Common myeloid progenitor, CD34-positive (primary cell): ENCODE measurements at regions not wholly inside any gene's neighbourhood (a gene's known extent, or its start where the extent isn't known, plus 50 kb on each side); places are given as distances from the start of the nearest gene placed in this dataset.
"Not testable (repeated sequence)": the region's sequence is repeated elsewhere in the genome, so short reads cannot be mapped to it uniquely, and the experiment has no call there.

Experiments
- CTCF ChIA-PET: fragments of 350-600 bp; sonication (Branson Sonifier 250); formaldehyde crosslinking; loops from one replicate; lab custom pipeline; 2021; ENCODE audit warnings: antibody characterized with exemption; lab: Charles Lee
- POLR2A ChIA-PET: fragments of 350-600 bp; sonication (Branson Sonifier 250); formaldehyde crosslinking; loops from one replicate; lab custom pipeline; 2021; ENCODE audit warnings: antibody characterized with exemption; lab: Charles Lee
- DNase-seq, 3 donors: peaks; one replicate each; pipeline versions ENCODE4 v3.0.0 to v3.0.0-alpha.2; 2013
- H3K27ac ChIP-seq, 2 experiments: 1 replicate in 1 of 2; 2 replicates in 1 of 2; pipeline ENCODE4 v1.7.0; 2013; ENCODE audit warnings: inconsistent platforms in 2 of 2, low read length in 2 of 2, mild to moderate bottlenecking in 2 of 2, low read depth in 1 of 2, moderate library complexity in 1 of 2; ENCODE audit not compliant: severe bottlenecking in 2 of 2, insufficient read depth in 1 of 2, poor library complexity in 1 of 2
- H3K27me3 ChIP-seq, 5 experiments: replicated peaks in 2 of 5; 1 replicate in 3 of 5; 2 replicates in 2 of 5; pipeline versions ENCODE4 v1.6.1 to v1.7.0; 2013; ENCODE audit warnings: low read length in 4 of 5, mild to moderate bottlenecking in 2 of 5, moderate library complexity in 2 of 5, inconsistent platforms in 1 of 5; ENCODE audit not compliant: insufficient read depth in 5 of 5, control insufficient read depth in 4 of 5
- H3K36me3 ChIP-seq, 4 experiments: 1 replicate in 2 of 4; 2 replicates in 2 of 4; pipeline versions ENCODE4 v1.6.1 to v1.7.0; 2013; ENCODE audit warnings: low read length in 3 of 4, control low read depth in 1 of 4, mild to moderate bottlenecking in 1 of 4; ENCODE audit not compliant: control insufficient read depth in 4 of 4, insufficient read depth in 4 of 4
- H3K4me1 ChIP-seq, 4 experiments: 1 replicate in 3 of 4; 2 replicates in 1 of 4; pipeline versions ENCODE4 v1.6.1 to v1.7.1; 2013; ENCODE audit warnings: low read length in 3 of 4, mild to moderate bottlenecking in 3 of 4, control low read depth in 1 of 4, inconsistent platforms in 1 of 4, moderate library complexity in 1 of 4; ENCODE audit not compliant: control insufficient read depth in 4 of 4, insufficient read depth in 4 of 4; ENCODE audit errors: control extremely low read depth in 1 of 4
- H3K4me3 ChIP-seq, 7 experiments: 1 replicate in 4 of 7; 2 replicates in 3 of 7; pipeline versions ENCODE4 v1.5.1 to v1.7.0; 2013; ENCODE audit warnings: mild to moderate bottlenecking in 7 of 7, low read length in 6 of 7, moderate library complexity in 6 of 7, inconsistent platforms in 2 of 7, low read depth in 2 of 7, control low read depth in 1 of 7; ENCODE audit not compliant: insufficient read depth in 4 of 7, control insufficient read depth in 1 of 7; ENCODE audit errors: extremely low read depth in 1 of 7
- H3K9me3 ChIP-seq, 5 experiments: 1 replicate in 4 of 5; 2 replicates in 1 of 5; pipeline versions ENCODE4 v1.6.1 to v1.7.1; 2013; ENCODE audit warnings: low read length in 4 of 5, mild to moderate bottlenecking in 2 of 5, inconsistent platforms in 1 of 5, low read depth in 1 of 5, moderate library complexity in 1 of 5; ENCODE audit not compliant: control insufficient read depth in 4 of 5, insufficient read depth in 2 of 5; ENCODE audit errors: control extremely low read depth in 1 of 5
- WGBS: methylation state at CpG from one replicate; pipeline ENCODE4 v1.1.5; 2013; ENCODE audit not compliant: insufficient coverage; 5-methylcytosine and 5-hydroxymethylcytosine counted together

DNA sequence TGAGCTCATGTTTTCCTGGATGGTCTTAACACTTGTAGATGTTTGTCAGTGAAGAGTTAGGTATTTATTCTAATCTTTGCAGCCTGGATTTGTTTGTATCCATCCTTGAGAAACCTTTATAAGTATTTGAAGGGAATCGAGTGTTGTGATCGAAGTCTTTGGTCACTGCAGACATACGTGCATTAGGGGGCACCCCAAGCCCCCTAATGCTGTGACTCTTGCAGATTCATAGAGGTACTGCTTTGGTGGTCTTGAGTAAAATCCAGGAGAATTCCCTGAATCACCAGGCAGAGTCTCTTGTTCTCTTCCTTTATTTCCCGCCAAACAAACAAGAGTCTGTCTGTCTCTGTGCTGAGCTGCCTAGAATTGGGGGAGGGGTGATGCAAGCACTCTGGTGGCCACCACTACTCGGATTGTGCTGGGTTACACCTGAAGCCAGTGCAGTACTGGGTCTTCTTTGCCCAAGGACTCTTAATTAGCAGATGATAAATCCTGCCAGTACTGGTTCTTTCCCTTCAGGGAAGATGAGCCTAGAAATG is 170.5 kb upstream of the POU1F1 start:
- no peak overlapping the region for H3K4me3 ChIP-seq
- POLR2A ChIA-PET = no interaction called here
- DNase-seq = no peak
- H3K9me3 ChIP-seq = peaks cover 0 to 8% (median 1%) of the 10 kb centered on the region in 5 experiments
- H3K4me1 ChIP-seq = no peaks in the 10 kb centered on the region
- H3K36me3 ChIP-seq = no peaks in the 10 kb centered on the region
- CTCF ChIA-PET = no interaction called here
- WGBS = 82% methylated on average over 4 of the region's 5 CpGs
- H3K27ac ChIP-seq = no peak overlapping the region
- no peaks in the 10 kb centered on the region for H3K27me3 ChIP-seq

DNA sequence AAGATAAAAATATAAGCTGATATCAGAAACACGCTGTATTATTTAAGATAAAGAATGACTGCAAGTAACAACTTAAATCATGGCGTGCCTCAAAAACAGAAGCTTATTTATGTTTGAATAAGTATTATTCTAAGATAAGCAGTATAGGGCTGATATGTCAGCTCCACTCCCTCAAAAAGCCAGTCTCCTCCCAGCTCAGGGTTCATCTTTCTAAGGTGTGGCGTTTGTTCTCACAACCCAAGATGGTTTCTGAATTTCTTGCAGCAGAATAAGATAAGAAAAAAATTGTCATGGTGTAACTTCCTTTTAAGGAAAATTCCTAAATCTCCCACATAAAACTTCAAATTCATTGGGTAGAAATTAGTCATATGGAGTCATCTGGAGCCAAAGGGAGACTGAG is 166.1 kb upstream of the POU1F1 start:
- no peak for DNase-seq
- H3K4me3 ChIP-seq = no peak overlapping the region
- H3K27me3 ChIP-seq = no peaks in the 10 kb centered on the region
- ChIA-PET CTCF (interaction anchor here (0.8 kb wide), 1 partner anchor 19 kb away, joined by 3 read pairs; no protein-coding TSS in a partner anchor), POLR2A (no interaction called here)
- no peaks in the 10 kb centered on the region for H3K36me3 ChIP-seq
- H3K27ac ChIP-seq = no peak overlapping the region
- H3K4me1 ChIP-seq = no peaks in the 10 kb centered on the region
- peaks cover 0 to 8% (median 1%) of the 10 kb centered on the region in 5 experiments for H3K9me3 ChIP-seq
- WGBS = no CpG with 5 or more reads among the region's 3 CpGs

DNA sequence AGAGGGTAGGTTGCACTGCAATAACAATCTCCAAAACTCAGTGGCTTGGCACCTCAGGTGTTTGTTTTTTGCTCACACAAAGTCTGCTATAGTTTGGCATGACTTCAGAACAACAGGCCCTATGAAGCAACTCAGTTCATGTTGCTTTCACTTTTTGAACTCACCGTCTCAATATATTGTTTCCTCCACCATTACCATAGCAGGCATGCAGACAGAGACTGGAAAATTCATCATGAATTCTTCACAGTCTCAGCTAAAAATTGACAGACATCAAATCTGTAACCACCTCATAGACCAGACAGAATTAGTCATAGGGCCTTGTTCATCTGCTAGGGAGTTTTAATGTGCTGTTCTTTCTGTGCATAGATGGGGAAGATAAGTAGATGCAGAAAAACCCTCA is 161.4 kb upstream of the POU1F1 start:
- Histone ChIP-seq H3K9me3 (no peaks in the 10 kb centered on the region), H3K36me3 (no peaks in the 10 kb centered on the region), H3K4me3 (peak overlapping the region in 1 of 7 experiments; percentile 43), H3K27ac (no peak overlapping the region), H3K27me3 (no peaks in the 10 kb centered on the region), H3K4me1 (no peaks in the 10 kb centered on the region)
- POLR2A ChIA-PET = no interaction called here
- WGBS = 14% methylated on average over 1 of the region's 1 CpG
- CTCF ChIA-PET = no interaction called here
- DNase-seq = peak in 1 of 3 donors; percentile 1

DNA sequence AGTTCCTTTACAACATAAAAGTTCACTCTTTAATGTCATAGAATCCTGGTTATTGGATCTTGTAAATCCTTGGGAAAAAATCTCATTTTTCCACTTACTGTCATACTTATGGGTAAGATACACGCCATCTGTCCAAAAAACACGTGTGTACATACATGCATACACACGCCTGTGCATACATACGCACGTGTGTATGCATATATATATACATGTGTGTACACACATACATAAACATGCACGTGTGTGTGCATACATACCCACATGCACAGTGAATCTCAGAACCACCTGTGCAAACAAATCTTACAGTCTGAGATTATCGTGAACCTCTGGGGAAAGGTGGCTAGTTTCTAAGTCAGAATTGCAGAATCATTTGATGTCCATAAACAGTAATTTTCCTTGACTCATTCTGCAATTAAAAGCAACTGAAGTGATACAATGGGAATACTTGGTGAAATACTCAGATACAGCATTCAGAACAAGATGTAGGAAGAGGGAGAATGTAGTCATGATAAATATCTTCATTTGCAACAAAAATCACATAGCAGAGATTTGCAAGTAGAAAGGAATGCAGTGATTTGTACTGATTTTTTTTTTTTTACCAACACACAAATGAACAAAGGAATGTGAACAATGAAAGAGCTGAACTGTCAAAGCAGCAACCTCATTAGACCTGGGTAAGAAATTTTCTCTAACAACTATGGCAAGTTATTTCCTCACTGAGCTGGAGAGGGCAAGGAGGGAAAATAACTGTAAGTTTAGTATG is 160.6 kb upstream of the POU1F1 start:
- H3K27ac ChIP-seq = no peak overlapping the region
- H3K36me3 ChIP-seq = no peaks in the 10 kb centered on the region
- DNase-seq = no peak
- ChIA-PET POLR2A (no interaction called here), CTCF (no interaction called here)
- no peaks in the 10 kb centered on the region for H3K27me3 ChIP-seq
- no CpG with 5 or more reads among the region's 7 CpGs for WGBS
- H3K9me3 ChIP-seq = no peaks in the 10 kb centered on the region
- H3K4me1 ChIP-seq = no peaks in the 10 kb centered on the region
- no peak overlapping the region for H3K4me3 ChIP-seq

DNA sequence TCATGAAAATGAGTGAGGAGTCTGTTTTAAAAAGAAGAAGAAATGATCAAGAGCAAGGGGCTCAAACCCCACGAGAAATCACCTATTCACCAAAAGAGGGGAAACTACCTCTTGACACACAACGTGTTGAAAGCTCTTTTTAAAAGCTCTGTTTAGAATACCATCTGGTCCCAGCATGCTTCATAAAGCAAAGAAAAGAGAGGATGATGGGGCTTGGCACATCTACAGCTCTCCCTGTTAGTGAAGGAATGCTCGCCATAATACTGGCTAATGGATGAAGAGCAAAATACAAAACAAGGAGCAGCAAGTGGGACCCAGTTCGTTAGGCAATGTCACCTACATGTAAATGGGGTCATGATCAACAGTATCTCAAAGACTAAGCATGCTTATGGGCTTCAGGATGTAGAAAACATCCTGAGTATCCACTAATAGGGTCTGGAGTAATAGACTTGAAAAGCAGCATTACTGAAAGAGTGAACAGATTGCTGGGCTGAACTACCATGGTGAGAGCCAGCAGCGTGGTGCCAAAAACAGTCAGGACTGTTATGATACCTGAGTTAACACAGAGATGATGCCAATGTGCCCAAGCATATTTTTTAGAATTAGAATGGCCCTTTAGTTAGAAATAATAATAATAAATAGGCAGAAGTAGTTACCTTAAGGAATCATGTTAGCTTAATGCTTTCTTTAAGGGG is 159.7 kb upstream of the POU1F1 start:
- H3K4me1 ChIP-seq = no peaks in the 10 kb centered on the region
- ChIA-PET POLR2A (no interaction called here), CTCF (no interaction called here)
- no peak for DNase-seq
- no peaks in the 10 kb centered on the region for H3K36me3 ChIP-seq
- WGBS = 71% methylated on average over 3 of the region's 5 CpGs
- no peaks in the 10 kb centered on the region for H3K9me3 ChIP-seq
- H3K27me3 ChIP-seq = no peaks in the 10 kb centered on the region
- H3K27ac ChIP-seq = no peak overlapping the region
- H3K4me3 ChIP-seq = no peak overlapping the region

DNA sequence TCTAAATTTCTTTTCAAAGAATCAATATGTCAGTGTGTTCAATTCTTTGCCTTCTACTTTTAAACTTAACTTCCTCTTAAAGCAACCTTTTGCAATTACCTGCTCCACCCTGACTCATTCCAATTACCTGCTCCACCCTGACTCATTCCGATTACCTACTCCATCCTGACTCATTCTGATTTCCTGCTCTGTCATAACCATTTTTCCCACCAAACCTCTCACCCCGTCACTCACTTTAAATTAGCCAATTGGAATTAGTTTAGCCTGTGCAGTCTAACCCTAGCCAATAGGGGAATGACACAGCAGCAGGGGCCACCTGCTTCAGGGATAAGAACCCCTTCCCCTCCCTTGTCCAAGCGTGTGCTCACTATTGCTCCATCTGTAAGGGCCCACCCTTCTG is 157.1 kb upstream of the POU1F1 start:
- H3K27me3 ChIP-seq, H3K9me3 ChIP-seq, POLR2A ChIA-PET, H3K4me1 ChIP-seq, CTCF ChIA-PET, H3K27ac ChIP-seq, DNase-seq, H3K36me3 ChIP-seq, H3K4me3 ChIP-seq: not testable (repeated sequence)
- WGBS = 100% methylated on average over 2 of the region's 3 CpGs

DNA sequence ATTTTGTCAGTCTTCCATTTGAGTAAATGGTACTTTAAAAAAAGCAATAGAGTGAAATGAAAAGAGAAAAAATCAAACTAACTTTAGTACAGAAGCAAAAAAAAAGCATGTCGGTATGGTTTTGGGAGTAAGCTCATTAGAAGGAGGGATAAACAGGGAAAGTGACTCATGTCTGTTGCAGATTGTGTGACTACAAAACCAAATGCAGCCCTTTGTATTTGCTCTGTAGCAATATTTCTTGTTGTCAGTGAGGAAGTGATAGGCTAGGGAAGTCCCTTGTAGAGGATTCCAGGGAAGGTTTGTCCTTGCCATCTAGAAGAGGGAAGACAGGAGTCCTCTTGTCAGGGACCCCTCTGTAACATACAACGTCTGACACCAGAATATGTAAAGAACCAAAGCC is 150.5 kb upstream of the POU1F1 start:
- H3K27ac ChIP-seq = no peak overlapping the region
- no peaks in the 10 kb centered on the region for H3K36me3 ChIP-seq
- no peaks in the 10 kb centered on the region for H3K4me1 ChIP-seq
- no peak for DNase-seq
- H3K9me3 ChIP-seq = peaks cover 0 to 4% (median 0%) of the 10 kb centered on the region in 5 experiments
- CTCF ChIA-PET = no interaction called here
- POLR2A ChIA-PET = no interaction called here
- H3K27me3 ChIP-seq = no peaks in the 10 kb centered on the region
- no peak overlapping the region for H3K4me3 ChIP-seq
- 81% methylated on average over 2 of the region's 2 CpGs for WGBS
